ENCODE measurements at regions not wholly inside any gene's neighbourhood (a gene's known extent, or its start where the extent isn't known, plus 50 kb on each side); places are given as distances from the start of the nearest gene placed in this dataset.

GRCh38 chr9:88651682-88652633 is 117.0 kb downstream of the NXNL2 start:
- DNase-seq (ENCODE audit: low read depth), result peak; percentile 95
- peak; percentile 51 for TF ChIP-seq CTCF (IDR thresholded peaks at IDR 0.05; ENCODE audit: insufficient read depth, low read depth, low read length)
- ChIA-PET POLR2A (no interaction called here), CTCF (interaction anchor here (0.9 to 1.5 kb wide), 3 partner anchors 73 to 93 kb away, joined by 3 read pairs; no protein-coding TSS in a partner anchor)
- Histone ChIP-seq H3K4me3 (ENCODE audit: low read depth, low read length) (no peak overlapping the region), H3K27me3 (ENCODE audit: control insufficient read depth, insufficient read depth, low read length) (no peaks in the 10 kb centered on the region), H3K36me3 (ENCODE audit: control insufficient read depth, insufficient read depth, low read length) (no peaks in the 10 kb centered on the region)

- TF ChIP-seq CTCF (IDR thresholded peaks at IDR 0.05; ENCODE audit: insufficient read depth, low read depth, low read length), result no peak
- Histone ChIP-seq H3K4me3 (ENCODE audit: low read depth, low read length) (peak overlapping the region; percentile 4; the same call in 1 of the 2 replicates), H3K27me3 (ENCODE audit: control insufficient read depth, insufficient read depth, low read length) (no peaks in the 10 kb centered on the region), H3K36me3 (ENCODE audit: control insufficient read depth, insufficient read depth, low read length) (no peaks in the 10 kb centered on the region)
- no peak for DNase-seq (ENCODE audit: low read depth)
- ChIA-PET CTCF (interaction anchor here (0.9 to 1.5 kb wide), 3 partner anchors 74 to 92 kb away, joined by 3 read pairs; no protein-coding TSS in a partner anchor), POLR2A (no interaction called here)
Observed at GRCh38 chr9:88652876-88653275, 117.9 kb downstream of the NXNL2 start.

DNA sequence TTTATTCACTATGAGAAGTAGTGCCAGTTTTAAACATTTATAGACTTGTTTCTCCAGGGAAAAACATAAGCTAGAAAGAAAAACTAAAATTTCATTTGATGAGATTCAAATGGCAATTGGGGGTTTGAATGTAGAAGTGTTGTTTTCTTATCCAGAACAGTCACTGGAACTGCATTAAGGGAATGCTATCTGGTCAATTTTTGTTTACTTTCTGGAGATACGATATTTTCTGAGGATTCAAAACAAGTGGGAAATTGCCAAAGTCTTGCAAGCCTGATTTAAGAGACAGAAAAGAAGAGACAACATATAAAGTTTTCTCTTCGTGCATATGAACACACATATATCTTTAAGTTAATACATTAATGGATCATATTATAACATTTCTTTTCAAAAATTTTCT is 118.4 kb downstream of the NXNL2 start:
- ChIA-PET CTCF (interaction anchor here (1.2 to 1.5 kb wide), 3 partner anchors 73 to 82 kb away, joined by 3 read pairs; no protein-coding TSS in a partner anchor), POLR2A (no interaction called here)
- TF ChIP-seq CTCF (IDR thresholded peaks at IDR 0.05; ENCODE audit: insufficient read depth, low read depth, low read length), result no peak
- no peak for DNase-seq (ENCODE audit: low read depth)
- no peaks in the 10 kb centered on the region for H3K36me3 ChIP-seq (ENCODE audit: control insufficient read depth, insufficient read depth, low read length)
- no peak overlapping the region for H3K4me3 ChIP-seq (ENCODE audit: low read depth, low read length)
- no peaks in the 10 kb centered on the region for H3K27me3 ChIP-seq (ENCODE audit: control insufficient read depth, insufficient read depth, low read length)

DNA sequence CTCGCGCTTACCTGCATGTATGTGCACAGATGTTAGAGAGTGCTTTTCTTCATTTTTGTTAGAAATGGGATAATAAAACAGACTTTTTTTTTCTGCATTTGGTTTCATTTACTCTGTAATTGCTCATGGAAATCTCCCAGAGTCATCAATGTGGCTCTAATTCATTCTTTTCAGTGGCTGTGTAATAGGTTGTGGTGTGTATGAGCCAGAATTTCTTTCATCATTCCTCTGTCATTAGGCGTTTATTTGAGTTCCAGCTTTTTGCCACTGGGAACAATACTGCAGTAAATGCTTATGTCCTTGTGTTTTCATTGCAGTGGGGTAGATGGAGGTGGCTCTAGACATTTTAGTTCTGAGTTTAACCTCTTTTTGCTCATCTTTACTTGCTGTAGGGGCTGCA is 118.9 kb downstream of the NXNL2 start:
- Histone ChIP-seq H3K36me3 (ENCODE audit: control insufficient read depth, insufficient read depth, low read length) (no peaks in the 10 kb centered on the region), H3K4me3 (ENCODE audit: low read depth, low read length) (no peak overlapping the region), H3K27me3 (ENCODE audit: control insufficient read depth, insufficient read depth, low read length) (no peaks in the 10 kb centered on the region)
- no peak for TF ChIP-seq CTCF (IDR thresholded peaks at IDR 0.05; ENCODE audit: insufficient read depth, low read depth, low read length)
- POLR2A ChIA-PET, result no interaction called here
- CTCF ChIA-PET, result interaction anchor here (0.7 to 1.4 kb wide), 3 partner anchors 73 to 347 kb away, joined by 3 to 6 read pairs (median 3); no protein-coding TSS in a partner anchor
- DNase-seq (ENCODE audit: low read depth), result peak; percentile 58

DNA sequence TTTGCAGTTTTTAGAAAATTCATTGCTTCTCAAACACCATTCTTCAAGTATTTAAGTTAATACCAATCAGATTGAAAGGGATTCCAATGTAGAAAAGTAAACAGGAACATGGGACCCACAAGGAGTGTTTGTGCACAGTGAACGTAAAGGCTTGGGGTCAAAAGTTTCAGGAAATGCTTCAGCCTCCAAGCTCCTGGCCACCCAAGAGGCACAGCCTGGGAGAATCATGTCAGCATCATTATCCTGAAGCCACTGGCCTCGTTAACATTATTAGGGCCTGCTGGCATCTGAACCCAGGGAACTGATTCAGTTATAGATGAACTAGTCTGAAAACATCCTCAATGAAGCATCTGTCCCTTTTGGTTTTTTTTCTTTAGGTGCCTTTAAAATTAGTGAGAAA is 122.9 kb downstream of the NXNL2 start:
- H3K4me3 ChIP-seq (ENCODE audit: low read depth, low read length), result no peak overlapping the region
- peak; percentile 23 for DNase-seq (ENCODE audit: low read depth)
- CTCF ChIA-PET, result no interaction called here
- H3K36me3 ChIP-seq (ENCODE audit: control insufficient read depth, insufficient read depth, low read length), result no peaks in the 10 kb centered on the region
- no peak for TF ChIP-seq CTCF (IDR thresholded peaks at IDR 0.05; ENCODE audit: insufficient read depth, low read depth, low read length)
- POLR2A ChIA-PET, result no interaction called here
- H3K27me3 ChIP-seq (ENCODE audit: control insufficient read depth, insufficient read depth, low read length), result no peaks in the 10 kb centered on the region

All from BJ (cell line).